MM.1S (cell line): ENCODE measurements at regions not wholly inside any gene's neighbourhood (a gene's known extent, or its start where the extent isn't known, plus 50 kb on each side); places are given as distances from the start of the nearest gene placed in this dataset.

Experiments
- EZH2 ChIP-seq: fragments of 300-600 bp; sonication (generic); optimal IDR thresholded peaks from 2 replicates; pipeline ENCODE3; 2017; ENCODE audit warnings: low read depth, mild to moderate bottlenecking, antibody characterized with exemption, low read length, mixed read lengths
- EZH2phosphoT487 ChIP-seq: fragments of 300-600 bp; sonication (generic); IDR thresholded peaks from 2 replicates; pipeline ENCODE4 v1.6.1; 2018; ENCODE audit warnings: antibody characterized with exemption, low read length
- TF ChIP-seq, protein P1 (sequence below): fragments of 300-600 bp; sonication (generic); IDR thresholded peaks from 2 replicates; pipeline ENCODE4 v1.5.1; 2016; ENCODE audit warnings: antibody characterized with exemption, low read length, mixed read lengths

DNA sequence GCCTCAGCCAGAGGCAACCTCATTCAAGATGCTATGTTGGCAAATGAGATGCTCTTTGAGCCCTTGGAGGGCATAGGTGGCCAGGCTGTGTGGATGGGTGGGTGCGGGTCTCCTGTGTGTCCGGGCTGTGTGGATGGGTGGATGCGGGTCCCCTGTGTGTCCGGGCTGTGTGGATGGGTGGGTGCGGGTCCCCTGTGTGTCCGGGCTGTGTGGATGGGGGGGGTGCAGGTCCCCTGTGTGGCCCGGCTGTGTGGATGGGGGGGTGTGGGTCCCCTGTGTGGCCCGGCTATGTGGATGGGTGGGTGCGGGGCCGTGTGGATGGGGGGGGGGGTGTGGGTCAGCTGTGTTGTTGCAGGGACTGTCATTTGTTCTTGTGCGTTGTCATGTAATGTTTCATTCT lies 136.6 kb upstream of the COL5A1 start:
- TF ChIP-seq, protein P1, sequence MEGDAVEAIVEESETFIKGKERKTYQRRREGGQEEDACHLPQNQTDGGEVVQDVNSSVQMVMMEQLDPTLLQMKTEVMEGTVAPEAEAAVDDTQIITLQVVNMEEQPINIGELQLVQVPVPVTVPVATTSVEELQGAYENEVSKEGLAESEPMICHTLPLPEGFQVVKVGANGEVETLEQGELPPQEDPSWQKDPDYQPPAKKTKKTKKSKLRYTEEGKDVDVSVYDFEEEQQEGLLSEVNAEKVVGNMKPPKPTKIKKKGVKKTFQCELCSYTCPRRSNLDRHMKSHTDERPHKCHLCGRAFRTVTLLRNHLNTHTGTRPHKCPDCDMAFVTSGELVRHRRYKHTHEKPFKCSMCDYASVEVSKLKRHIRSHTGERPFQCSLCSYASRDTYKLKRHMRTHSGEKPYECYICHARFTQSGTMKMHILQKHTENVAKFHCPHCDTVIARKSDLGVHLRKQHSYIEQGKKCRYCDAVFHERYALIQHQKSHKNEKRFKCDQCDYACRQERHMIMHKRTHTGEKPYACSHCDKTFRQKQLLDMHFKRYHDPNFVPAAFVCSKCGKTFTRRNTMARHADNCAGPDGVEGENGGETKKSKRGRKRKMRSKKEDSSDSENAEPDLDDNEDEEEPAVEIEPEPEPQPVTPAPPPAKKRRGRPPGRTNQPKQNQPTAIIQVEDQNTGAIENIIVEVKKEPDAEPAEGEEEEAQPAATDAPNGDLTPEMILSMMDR = no peak
- TF ChIP-seq EZH2phosphoT487 = no peak
- TF ChIP-seq EZH2 = no peak
